ENCODE measurements at regions not wholly inside any gene's neighbourhood (a gene's known extent, or its start where the extent isn't known, plus 50 kb on each side); places are given as distances from the start of the nearest gene placed in this dataset.

- no peak for ATAC-seq (ENCODE audit: poor library complexity)
- no peaks in the 10 kb centered on the region for H3K27me3 ChIP-seq (ENCODE audit: control insufficient read depth in 1 of 2, insufficient read depth in 2 of 2, low read length in 2 of 2)
- no peak overlapping the region for H3K27ac ChIP-seq (ENCODE audit: low read depth in 1 of 2, low read length in 2 of 2)
- H3K4me1 Mint-ChIP-seq (ENCODE audit: low read depth) = no peaks in the 10 kb centered on the region
- intact Hi-C loops (cut with DNase I, micrococcal nuclease) = no loop called here
- H3K36me3 ChIP-seq (ENCODE audit: insufficient read depth, low read length) = no peaks in the 10 kb centered on the region
- H3K36me3 Mint-ChIP-seq (ENCODE audit: low read depth) = no peaks in the 10 kb centered on the region
- no peaks in the 10 kb centered on the region for H3K4me1 ChIP-seq (ENCODE audit: insufficient read depth, low read length)
- POLR2A ChIA-PET = no interaction called here
- no peaks in the 10 kb centered on the region for H3K9me3 Mint-ChIP-seq
- H3K27ac Mint-ChIP-seq = no peak overlapping the region
- H3K9me3 ChIP-seq (ENCODE audit: control insufficient read depth in 1 of 2, insufficient read depth in 1 of 2, low read length in 2 of 2) = no peaks in the 10 kb centered on the region
- TF ChIP-seq CTCF (IDR thresholded peaks at IDR 0.05) = no peak
- CTCF ChIA-PET = no interaction called here
- DNase-seq = no peak
- no peak overlapping the region for H3K4me3 Mint-ChIP-seq
- no peak overlapping the region for H3K4me3 ChIP-seq (ENCODE audit: low read length)
- no peaks in the 10 kb centered on the region for H3K27me3 Mint-ChIP-seq
These were observed 407.9 kb downstream of the PLA2G4A start for GRCh38 chr1:187236676-187237075.

GRCh38 chr1:187237542-187237941 is 408.8 kb downstream of the PLA2G4A start:
- H3K36me3 ChIP-seq (ENCODE audit: insufficient read depth, low read length) = no peaks in the 10 kb centered on the region
- no peaks in the 10 kb centered on the region for H3K36me3 Mint-ChIP-seq (ENCODE audit: low read depth)
- DNase-seq = no peak
- POLR2A ChIA-PET = no interaction called here
- no peak overlapping the region for H3K27ac Mint-ChIP-seq
- no peaks in the 10 kb centered on the region for H3K4me1 ChIP-seq (ENCODE audit: insufficient read depth, low read length)
- H3K27ac ChIP-seq (ENCODE audit: low read depth in 1 of 2, low read length in 2 of 2) = no peak overlapping the region
- H3K9me3 ChIP-seq (ENCODE audit: control insufficient read depth in 1 of 2, insufficient read depth in 1 of 2, low read length in 2 of 2) = no peaks in the 10 kb centered on the region
- no peaks in the 10 kb centered on the region for H3K9me3 Mint-ChIP-seq
- no peak for ATAC-seq (ENCODE audit: poor library complexity)
- TF ChIP-seq CTCF (IDR thresholded peaks at IDR 0.05) = no peak
- intact Hi-C loops (cut with DNase I, micrococcal nuclease) = no loop called here
- H3K4me1 Mint-ChIP-seq (ENCODE audit: low read depth) = no peaks in the 10 kb centered on the region
- H3K4me3 Mint-ChIP-seq = no peak overlapping the region
- H3K27me3 Mint-ChIP-seq = no peaks in the 10 kb centered on the region
- no peak overlapping the region for H3K4me3 ChIP-seq (ENCODE audit: low read length)
- H3K27me3 ChIP-seq (ENCODE audit: control insufficient read depth in 1 of 2, insufficient read depth in 2 of 2, low read length in 2 of 2) = no peaks in the 10 kb centered on the region
- CTCF ChIA-PET = no interaction called here

DNA sequence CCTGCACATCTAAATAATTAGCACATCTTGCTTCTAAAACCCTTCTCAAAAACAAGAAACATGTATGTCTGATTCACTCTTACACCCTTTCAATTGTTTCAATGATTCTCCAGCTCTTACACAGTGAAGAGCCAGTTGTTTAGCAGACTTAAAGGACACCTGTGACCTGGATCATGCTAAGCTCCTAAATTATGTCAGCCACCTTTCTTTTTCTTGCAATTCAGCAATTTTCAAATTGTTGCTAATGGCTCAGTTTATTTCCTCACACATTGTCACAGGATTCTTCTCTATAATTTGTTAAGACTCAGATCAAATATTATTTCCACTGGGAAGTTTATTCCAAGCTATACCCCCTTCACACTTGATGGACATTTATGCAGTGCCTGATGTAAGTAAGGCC is 413.2 kb downstream of the PLA2G4A start:
- intact Hi-C loops (cut with DNase I, micrococcal nuclease) = no loop called here
- Mint-ChIP-seq H3K4me3 (no peak overlapping the region), H3K27ac (no peak overlapping the region), H3K4me1 (ENCODE audit: low read depth) (no peaks in the 10 kb centered on the region), H3K9me3 (no peaks in the 10 kb centered on the region), H3K36me3 (ENCODE audit: low read depth) (no peaks in the 10 kb centered on the region), H3K27me3 (no peaks in the 10 kb centered on the region)
- ATAC-seq (ENCODE audit: poor library complexity) = no peak
- POLR2A ChIA-PET = no interaction called here
- no peak for DNase-seq
- Histone ChIP-seq H3K27ac (ENCODE audit: low read depth in 1 of 2, low read length in 2 of 2) (no peak overlapping the region), H3K27me3 (ENCODE audit: control insufficient read depth in 1 of 2, insufficient read depth in 2 of 2, low read length in 2 of 2) (no peaks in the 10 kb centered on the region), H3K4me1 (ENCODE audit: insufficient read depth, low read length) (no peaks in the 10 kb centered on the region), H3K36me3 (ENCODE audit: insufficient read depth, low read length) (no peaks in the 10 kb centered on the region), H3K4me3 (ENCODE audit: low read length) (no peak overlapping the region), H3K9me3 (ENCODE audit: control insufficient read depth in 1 of 2, insufficient read depth in 1 of 2, low read length in 2 of 2) (no peaks in the 10 kb centered on the region)
- CTCF ChIA-PET = no interaction called here
- no peak for TF ChIP-seq CTCF (IDR thresholded peaks at IDR 0.05)
